ENCODE measurements at regions not wholly inside any gene's neighbourhood (a gene's known extent, or its start where the extent isn't known, plus 50 kb on each side); places are given as distances from the start of the nearest gene placed in this dataset.
A peak's percentile ranks its signal among the peaks of the same experiment; 100 is the strongest.

- TF ChIP-seq CTCF (IDR thresholded peaks at IDR 0.05) = no peak
Measured at GRCh38 chr5:39566029-39566428, 141.2 kb upstream of the DAB2 start.

GRCh38 chr5:39561421-39561820 is 136.6 kb upstream of the DAB2 start:
- no peak for TF ChIP-seq CTCF (IDR thresholded peaks at IDR 0.05)

- TF ChIP-seq CTCF (IDR thresholded peaks at IDR 0.05) = no peak
Measured at GRCh38 chr5:39560726-39561125, 135.9 kb upstream of the DAB2 start.

- no peak for TF ChIP-seq CTCF (IDR thresholded peaks at IDR 0.05)
Measured at GRCh38 chr5:39559923-39560322, 135.1 kb upstream of the DAB2 start.

- TF ChIP-seq CTCF (IDR thresholded peaks at IDR 0.05) = no peak
Measured at GRCh38 chr5:39558541-39558940, 133.8 kb upstream of the DAB2 start.

GRCh38 chr5:39555788-39556187 is 131.0 kb upstream of the DAB2 start:
- no peak for TF ChIP-seq CTCF (IDR thresholded peaks at IDR 0.05)

GRCh38 chr5:39547553-39548154 is 122.9 kb upstream of the DAB2 start:
- peak; percentile 72 for TF ChIP-seq CTCF (IDR thresholded peaks at IDR 0.05)

- TF ChIP-seq CTCF (IDR thresholded peaks at IDR 0.05) = no peak
Measured at GRCh38 chr5:39544941-39545340, 120.2 kb upstream of the DAB2 start.
